NCI-H2227 (cell line): ENCODE measurements at regions not wholly inside any gene's neighbourhood (a gene's known extent, or its start where the extent isn't known, plus 50 kb on each side); places are given as distances from the start of the nearest gene placed in this dataset.

Source experiments
- DNase-seq: peaks from one replicate; lab custom pipeline; 2025; ENCODE audit not compliant: unreplicated experiment; lab: John Stamatoyannopoulos, UW

DNA sequence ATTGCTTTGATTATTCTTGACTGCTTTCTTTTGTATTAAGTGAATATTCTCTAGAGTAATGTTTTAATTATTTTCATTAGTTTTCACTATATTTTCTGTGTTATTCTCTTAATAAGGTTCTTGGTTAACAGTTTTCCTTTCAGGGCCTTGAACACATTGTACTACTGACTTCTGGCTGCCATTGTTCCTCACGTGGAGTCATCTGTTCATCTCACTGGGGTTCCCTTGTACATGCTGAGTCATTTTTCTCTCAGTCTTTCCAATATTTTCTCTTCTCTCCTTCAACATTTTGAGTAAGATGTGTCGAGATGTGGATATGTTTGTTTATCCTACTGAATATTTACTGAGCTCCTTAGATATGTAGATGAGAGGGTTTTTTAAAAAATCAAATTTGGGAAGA, 400.7 kb downstream of the TCERG1L start:
- DNase-seq: no peak

DNA sequence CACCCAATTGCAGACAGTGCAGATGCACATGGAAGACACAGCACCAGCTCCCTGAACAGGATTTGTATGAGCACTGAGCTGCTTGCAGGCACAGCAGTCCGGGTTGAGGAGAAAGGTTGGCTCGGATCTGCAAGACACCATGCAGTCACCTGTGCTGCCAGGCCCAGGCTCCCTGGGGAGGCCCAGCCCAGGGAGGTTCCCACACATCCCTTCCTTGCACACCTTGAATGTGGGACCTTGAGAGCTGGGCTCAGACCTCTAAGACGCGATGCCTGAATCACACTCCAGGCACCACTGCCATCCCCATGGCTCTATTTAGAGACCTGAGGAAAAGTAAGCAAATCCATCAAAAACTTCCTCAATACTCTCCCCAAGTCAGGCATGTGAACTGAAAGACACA, 397.7 kb downstream of the TCERG1L start:
- no peak for DNase-seq

DNA sequence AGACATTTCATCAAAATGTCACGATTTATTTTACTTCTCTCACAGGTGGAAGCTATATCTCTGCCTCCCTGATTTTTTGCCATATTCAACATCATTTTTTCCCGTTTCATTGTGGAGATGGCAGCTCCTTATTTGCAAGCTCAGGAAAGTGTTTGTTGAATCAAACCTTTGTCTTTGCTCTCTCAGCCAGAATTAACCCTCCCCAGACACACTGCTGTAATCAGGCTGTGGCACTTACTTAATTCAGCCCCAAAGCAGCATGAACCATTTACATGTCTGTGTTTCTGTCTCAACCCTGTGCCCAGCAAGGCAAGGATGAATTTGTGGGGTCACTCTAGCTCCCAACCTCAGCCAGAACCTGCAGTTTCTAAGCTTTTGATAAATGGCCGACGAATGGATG, 397.2 kb downstream of the TCERG1L start:
- DNase-seq: no peak

DNA sequence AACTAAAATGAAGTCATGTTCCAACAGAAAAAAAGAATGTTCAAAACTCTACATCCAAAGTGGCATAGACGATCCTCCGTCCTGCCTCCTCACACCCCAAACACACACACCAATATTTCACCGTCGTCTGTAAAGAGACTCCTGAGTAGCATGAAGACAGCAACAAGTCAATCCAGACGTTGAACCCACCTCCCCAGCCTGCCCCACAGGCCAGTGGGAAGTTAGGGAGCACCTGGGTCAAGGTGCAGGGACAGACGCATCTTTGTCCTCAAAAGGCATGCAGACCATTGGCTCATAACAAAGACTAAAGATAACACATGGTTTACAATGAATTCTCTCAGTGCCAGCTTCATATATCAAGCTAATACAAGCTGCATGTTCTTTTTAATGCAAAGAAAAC, 396.5 kb downstream of the TCERG1L start:
- no peak for DNase-seq

DNA sequence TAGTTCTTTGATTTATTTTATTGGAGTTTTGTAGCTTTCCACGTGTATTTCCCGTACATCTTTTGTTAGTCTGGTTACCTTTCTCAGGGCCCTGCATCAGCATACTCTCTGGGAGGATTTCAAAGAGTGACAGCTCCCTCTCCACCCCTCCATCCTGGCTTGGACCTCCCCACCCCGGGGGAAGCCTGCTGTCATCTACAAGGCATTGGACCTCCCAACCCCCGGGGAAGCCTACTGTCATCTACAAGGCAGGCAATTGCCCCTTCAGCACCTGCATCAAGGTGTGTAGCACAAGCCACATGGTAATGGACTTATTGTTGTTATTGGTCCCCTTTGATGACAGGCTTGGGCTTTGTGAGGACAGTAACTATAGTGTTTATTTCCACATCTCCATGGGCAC, 390.1 kb downstream of the TCERG1L start:
- no peak for DNase-seq

DNA sequence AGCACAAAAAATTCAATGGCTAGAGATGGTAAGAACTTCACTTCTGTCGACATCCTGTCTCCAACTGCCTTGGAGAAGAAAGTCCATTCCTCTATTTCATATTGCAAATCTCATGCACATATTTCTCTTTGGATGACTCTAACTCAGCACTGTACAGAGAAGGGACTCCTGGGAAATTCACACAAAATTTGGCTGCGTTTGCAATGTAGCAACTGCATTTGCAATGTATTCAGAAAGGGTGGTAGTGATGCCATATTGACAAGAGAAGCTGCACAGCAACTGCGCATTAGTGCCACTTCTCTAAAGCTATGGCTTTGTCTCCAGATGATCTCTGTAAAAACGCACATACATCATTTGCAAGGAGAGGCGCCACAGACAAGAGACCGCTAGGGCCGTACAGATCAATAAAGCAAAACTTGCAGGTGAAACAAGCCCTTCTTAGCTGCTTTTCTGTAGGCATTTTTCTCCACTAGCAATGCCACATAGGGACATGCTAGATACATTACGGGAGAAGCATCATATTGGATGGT, 389.5 kb downstream of the TCERG1L start:
- no peak for DNase-seq

DNA sequence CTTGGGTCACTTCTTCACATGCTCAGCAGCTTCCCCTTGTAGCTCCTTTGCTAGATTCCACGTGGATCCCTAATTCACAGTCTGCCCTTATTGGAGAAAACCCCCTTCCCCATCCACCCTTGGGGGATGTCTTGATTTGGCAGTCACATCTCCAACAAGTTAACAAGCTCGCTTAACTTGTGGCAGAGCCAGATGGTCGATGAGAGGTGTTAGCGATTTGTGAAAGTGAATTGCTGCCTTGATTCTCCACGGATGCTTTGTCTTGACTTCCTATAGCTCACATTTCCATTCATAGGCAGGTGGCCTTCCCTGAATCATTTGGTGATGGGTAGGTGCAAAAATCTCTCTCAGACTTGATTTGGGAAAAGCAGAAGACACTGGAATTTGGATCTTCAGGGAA, 387.9 kb downstream of the TCERG1L start:
- DNase-seq: no peak

DNA sequence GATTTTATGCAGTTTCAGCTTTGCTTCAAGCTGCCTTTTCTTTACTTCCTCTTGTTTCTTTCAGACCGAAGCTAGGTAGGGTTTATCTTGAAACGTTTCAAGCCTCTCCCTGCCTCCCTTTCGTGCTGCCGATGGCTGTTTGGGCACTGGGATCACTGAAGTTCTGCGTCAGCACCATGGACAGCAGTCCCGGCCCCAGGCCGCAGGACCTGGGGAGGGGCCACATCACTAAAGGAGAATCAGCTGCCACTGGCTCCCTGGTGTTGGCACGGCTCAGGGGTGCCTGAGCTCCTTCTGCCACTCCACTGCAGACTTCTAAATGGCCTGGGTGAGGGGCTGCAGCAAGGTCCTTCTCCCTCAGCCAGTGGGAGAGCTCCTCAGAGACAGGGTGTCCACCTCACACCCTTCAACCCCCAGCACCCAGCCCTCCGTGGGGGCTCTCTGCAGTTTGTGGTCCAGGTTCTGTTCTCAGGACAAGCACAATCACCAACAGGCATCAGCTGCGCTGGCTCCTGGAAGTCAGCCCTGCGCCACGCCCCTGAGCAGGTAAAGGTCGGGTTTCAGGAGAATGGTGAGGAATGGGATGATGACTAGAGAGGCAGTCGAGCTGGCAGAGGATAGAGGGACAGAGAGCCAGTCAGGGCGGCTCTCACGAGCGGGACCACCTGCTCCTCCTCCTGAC, 387.2 kb downstream of the TCERG1L start:
- DNase-seq: no peak

DNA sequence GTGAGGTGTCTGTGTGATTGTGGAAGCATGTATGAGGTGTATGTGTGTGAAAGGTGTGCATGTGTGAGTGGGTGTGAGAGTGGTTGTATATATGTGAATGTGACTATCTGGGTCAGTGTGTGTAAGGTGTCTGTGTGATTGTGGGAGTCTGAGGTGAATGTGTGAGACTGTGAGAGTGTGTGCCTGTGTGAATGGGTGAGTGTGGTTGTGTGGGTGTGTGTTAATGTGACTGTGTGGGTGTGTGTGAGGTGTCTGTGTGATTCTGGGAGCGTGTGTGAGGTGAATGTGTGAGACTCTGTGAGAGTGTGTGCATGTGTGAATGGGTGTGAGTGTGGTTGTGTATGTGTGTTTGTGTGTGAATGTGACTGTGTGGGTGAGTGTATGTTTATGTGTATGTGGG, 385.1 kb downstream of the TCERG1L start:
- no peak for DNase-seq

DNA sequence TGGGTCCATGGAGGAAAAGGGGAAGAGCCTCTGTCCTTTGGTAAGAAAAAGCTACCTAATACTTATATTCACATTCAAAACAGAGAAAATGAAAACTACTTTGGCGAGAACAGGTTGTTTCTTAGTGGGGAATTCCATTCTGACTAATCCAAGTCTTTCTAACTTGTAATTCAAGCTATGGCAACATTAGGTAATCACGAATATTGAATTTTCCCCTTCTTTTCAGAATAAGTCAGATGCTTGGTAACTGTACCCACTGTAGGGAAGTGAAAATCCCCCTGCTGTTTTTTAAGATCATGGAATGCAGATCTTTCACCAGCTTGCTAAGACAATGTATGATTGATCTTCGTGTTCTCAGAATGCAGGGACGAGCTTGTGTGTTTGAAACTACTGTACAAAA, 384.4 kb downstream of the TCERG1L start:
- no peak for DNase-seq

DNA sequence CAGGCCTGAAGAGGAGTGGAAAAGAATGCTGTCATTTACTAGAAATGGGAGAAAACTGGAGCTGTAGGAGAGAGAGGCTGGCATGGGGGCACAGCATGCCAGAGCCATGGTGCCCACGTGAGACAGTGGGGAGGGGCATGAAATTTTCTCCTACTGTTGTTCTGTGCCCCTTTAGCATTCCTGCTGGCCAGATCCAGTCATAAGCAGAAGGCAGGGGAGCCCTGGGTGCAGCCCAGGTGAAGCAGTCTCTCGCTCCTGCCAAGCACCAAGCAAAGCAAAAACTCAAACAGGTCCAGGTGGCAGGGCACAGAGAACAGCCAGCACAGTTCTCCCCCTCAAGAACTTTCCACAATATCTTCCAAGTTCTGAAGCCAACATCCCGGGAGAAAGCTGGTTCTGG, 383.2 kb downstream of the TCERG1L start:
- no peak for DNase-seq

DNA sequence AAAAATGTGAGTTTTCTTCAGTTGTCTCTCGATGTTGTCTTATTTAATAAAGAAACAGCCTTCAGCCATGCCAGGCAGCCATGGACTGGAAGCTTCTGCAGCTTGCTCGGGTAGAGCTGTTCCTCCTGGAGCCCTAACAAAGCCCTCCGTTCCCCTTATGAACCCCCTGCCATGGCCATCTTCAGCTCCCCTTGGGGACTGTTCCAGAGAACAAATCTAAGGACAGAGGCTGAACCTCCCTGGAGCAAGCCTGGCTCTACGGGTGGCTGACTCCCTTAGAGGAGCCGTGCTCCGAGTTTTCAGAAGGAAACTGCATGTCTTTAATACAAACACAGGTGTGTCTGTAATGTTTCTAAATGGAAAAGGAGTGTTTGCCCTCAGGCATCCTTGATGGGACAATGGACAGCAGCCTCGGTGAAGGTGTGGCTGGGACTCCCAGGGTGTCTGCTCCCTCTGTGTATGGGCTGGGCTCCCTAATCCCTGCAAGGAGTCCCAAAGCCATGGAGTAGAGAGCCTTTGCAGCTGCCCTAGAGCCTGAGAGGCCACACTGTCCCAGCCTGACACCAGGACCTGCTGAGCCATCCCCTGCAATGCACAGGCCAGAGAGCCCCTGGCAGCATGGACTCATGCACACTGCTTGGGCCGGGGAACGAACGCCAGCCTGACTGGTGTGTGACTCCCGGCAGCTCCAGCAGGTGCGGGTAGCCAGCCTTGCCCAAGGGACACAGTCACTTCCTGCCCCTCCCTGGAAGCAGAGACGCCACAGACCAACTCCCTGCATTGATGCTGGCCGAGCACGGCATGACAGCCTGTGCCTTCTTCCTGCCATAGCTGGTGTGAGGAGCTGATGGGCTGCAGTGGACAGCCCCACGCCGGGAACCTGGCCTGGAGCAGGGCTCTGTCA, 381.8 kb downstream of the TCERG1L start:
- no peak for DNase-seq

DNA sequence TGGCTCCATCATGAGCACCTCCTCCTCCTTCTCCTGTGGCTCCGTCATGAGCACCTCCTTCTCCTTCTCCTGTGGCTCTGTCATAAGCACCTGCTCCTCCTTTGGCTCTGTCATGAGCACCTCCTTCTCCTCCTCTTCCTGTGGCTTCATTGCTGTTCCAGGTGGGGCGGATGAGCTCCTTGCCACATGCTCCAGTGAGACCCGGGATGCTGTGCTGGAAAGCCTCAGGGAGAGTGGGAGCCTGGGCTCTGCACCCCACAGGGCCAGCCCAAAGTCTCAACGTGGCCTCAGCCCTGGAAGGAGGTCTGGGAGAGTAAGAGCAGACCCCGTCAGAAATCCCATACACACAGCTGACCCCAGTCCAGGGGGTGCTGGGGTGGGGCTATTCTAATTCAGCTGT, 380.7 kb downstream of the TCERG1L start:
- no peak for DNase-seq

DNA sequence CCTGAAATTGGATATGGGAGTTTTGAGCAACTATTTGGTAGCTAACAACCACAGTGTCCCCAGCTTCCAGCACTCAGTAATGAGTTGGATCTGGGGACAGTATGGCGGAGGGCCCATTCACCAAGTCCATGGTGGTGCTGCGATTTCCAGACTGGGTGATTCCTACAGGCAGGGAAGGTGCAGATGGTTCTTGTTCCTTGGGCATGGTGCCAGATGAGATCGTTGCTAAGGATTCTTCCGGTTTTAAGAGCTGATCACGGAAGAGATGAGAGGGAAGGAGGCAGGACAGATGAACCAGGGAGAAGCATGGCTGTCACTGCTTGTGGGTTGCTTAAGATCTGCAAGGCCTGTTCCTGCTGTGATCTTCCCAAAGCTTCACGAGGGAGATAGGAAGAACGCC, 380.3 kb downstream of the TCERG1L start:
- no peak for DNase-seq

DNA sequence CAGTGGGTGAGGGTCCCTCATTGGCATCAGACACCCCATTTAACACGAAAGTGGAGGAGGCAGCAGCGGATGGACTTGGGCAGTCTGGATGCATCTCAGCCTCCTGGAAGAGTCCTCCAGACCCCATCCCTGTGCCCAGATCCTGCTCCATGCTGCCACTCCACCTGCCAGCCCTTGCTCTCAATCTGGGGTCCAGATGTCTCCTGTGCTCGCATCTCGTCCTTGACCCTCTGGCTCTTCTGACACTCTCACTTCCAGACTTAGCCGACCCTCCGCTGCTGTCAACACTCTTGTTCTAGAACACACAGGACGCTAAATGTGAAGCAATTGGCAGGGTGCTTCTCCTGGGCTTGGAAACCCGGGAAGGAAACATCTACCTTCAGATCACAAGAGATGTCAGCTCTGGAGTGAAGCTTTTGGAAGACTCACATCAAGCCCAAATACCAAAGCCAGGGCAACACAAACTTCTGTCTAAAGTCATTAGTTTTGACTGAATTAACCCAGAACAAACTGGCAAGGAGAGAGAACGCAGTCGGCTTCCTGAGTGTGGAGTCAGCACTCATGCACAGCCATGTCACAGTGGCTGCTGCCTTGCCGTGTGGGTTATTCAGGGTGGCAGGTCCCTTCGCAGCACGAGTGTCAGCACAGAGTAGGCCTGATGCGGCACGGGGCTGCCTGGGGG, 379.1 kb downstream of the TCERG1L start:
- no peak for DNase-seq

DNA sequence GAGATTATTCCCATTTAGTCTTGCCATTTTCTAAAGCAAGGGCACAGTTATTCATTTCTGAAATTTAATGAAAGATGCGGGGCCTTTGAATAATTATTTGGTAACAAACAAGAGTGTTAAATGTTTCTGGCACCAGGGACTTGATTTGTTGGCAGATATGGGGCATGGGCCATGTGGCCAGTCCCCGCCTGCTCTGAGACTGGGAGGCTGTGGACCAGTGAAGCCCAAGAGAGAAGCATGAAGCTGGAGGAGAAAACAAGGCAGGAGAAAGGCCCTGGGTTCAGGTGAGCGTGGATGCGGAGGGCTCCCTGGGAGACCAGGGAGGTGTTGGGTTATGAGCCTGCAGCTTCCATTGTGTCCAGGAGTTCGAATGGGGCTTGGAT, 378.5 kb downstream of the TCERG1L start:
- no peak for DNase-seq

DNA sequence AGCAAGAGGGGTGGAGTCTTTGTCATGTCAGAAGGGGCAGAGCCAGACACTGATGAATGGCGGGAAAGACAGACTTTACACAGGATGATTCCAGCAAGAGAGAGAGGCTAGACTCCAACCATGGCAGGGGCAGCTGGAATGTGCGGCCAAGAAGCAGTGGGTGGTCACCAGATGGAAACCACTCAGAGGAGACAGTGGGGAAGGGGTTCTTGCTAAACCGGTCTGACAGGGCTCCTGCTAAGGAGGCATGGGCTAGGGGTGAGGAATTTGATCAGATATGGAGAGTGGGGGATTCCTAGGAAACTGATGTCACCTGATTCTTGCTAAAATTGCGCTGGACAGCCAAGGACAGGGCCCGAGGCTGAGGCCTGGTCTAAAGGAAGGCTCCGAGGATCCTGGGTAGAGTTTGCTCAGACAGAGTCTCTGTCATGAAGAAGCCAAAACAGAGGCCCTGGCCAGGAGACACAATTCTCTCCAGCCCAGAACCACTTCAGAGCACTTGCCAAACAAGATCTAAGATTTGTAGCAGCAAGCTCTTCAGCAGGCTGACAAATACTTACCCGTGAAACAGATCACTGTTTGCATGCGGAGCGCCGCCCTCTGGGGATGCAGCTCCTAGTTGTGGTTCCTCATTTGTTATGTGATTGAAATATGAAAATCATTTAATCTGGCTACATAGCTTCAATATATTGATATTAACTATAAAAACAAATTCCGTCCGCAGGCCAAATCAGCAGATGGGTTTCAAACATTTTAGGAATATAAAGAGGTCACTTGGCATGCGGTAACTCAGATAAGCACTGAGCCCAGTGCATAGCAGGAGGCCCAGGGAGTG, 377.0 kb downstream of the TCERG1L start:
- DNase-seq: no peak

DNA sequence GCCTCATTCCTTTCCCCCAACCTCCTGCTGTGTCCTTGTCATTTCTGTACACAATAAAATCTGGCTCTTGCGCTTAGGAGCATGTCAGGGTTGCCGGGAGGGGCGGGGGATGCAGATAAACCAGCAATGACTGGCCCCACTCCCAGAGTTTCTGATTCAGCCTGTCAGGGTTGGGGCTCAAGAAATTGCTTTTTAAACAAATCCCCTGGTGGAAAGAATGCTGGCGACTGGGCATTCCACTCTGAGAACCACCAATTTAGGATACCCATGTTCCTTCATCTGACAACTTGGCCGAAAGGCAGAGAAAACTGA, 376.4 kb downstream of the TCERG1L start:
- DNase-seq: no peak

DNA sequence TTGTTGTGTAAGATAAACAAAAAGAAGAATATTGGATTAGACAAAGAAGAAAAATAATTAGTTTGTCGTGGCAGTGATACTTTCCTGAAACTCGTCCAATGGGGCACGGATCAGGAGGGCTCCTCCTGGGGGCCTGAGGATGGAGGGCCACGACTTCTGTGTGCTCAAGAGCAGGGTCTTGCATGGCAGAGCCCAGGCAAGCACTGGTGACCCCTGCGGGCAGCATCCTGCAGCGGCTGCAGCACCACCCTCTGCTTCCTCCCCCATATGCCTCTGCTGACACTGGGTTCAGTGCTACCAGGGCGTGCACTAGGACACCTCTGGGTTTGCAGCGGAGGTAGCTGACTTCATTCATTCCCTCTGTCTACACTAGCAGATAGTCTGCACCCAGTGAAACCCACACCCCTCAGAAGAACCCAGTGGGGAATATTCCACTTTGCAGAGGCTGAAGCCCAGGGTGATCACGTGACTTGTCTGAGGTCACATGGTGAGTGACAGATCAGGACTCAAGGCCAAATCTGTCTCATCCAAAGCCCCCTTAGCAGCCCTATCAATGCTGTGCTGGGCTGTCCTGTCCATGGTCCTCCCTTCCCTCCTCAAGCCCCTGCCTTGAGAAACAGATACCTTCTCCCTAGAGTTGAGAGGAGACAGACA, 375.5 kb downstream of the TCERG1L start:
- DNase-seq: no peak

DNA sequence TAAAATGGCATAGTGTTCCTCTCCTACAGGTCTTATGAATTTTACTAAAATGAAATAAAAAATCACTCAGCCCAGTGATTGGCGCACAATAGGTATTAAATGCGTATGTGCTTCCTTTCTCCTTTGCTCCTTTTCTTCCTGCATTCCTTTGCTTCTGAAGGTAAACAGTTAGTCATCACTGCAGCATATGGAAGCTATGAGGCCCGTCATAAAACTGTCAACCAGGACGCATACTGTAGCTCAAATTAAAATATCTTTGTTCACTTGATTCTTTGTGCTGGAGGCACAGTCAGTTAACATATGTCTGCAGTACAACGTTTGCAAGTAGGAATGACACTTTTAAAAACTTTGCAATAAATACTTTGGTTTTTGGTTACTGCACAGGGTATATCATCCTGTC, 374.7 kb downstream of the TCERG1L start:
- DNase-seq: no peak

DNA sequence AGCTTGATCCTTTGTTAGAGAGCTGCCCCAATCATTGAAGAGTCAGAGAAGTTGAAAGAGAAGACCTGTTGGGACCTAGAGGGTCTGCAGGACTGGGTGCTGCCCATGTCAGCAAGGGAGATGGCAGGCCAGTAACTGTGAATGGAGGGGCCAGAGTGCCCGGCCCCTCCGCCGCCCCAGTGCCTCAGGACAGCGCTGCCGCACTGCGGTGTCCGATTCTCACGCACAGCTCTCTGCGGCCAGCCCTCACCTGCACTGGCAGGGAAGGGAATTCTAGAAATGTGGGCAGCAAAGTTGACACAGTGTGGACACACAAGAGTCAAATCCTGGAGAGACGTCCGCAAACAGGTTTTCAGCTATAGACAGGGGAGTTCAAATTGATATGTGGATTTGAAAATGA, 373.5 kb downstream of the TCERG1L start:
- DNase-seq: no peak
